HG03565 (cell line): ENCODE measurements at regions not wholly inside any gene's neighbourhood (a gene's known extent, or its start where the extent isn't known, plus 50 kb on each side); places are given as distances from the start of the nearest gene placed in this dataset.
"Not testable (repeated sequence)": the region's sequence is repeated elsewhere in the genome, so short reads cannot be mapped to it uniquely, and the experiment has no call there.

ENCODE experiments used
- ATAC-seq: cut with Tn5 transposase; IDR thresholded peaks from one replicate; pipeline ENCODE4 v1.9.1; 2021; ENCODE audit warnings: mild to moderate bottlenecking, moderate library complexity; ENCODE audit not compliant: unreplicated experiment

DNA sequence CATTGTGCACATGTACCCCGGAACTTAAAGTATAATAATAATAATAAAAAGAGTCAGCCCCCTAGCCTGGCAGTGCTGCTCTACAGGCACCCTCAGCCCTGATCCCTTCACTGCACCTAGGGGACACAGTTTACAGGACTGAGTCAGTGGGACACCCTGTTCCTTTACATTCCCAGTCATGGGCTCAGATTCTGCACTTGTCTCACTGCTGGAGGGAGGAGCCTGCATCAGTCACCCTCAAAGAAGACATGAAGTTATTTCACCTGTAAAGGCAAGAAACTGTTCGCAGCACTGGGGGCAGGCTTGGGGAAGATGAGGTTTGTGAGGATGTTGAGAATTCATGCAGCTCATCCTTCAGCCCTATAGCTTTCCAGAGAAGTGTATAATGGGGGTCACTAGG, 50.7 kb upstream of the VPREB1 start:
- ATAC-seq: no peak

DNA sequence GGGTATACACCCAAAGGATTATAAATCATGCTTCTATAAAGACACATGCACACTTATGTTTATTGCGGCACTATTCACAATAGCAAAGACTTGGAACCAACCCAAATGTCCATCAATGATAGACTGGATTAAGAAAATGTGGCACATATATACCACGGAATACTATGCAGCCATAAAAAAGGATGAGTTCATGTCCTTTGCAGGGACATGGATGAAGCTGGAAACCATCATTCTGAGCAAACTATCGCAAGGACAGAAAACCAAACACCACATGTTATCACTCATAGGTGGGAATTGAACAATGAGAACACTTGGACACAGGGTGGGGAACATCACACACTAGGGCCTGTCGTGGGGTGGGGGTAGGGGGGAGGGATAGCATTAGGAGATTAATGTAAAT, 51.1 kb upstream of the VPREB1 start:
- not testable (repeated sequence) for ATAC-seq

DNA sequence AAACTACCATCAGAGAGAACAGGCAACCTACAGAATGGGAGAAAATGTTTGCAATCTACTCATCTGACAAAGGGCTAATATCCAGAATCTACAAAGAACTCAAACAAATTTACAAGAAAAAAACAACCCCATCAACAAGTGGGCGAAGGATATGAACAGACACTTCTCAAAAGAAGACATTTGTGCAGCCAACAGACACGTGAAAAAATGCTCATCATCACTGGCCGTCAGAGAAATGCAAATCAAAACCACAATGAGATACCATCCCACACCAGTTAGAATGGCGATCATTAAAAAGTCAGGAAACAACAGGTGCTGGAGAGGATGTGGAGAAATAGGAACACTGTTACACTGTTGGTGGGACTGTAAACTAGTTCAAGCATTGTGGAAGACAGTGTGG, 51.6 kb upstream of the VPREB1 start:
- not testable (repeated sequence) for ATAC-seq

DNA sequence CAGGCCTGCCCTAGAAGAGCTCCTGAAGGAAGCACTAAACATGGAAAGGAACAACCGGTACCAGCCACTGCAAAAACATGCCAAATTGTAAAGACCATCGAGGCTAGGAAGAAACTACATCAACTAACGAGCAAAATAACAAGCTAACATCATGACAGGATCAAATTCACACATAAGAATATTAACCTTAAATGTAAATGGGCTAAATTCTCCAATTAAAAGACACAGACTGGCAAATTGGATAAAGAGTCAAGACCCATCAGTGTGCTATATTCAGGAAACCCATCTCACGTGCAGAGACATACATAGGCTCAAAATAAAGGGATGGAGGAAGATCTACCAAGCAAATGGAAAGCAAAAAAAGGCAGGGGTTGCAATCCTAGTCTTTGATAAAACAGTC, 54.8 kb upstream of the VPREB1 start:
- ATAC-seq: not testable (repeated sequence)

DNA sequence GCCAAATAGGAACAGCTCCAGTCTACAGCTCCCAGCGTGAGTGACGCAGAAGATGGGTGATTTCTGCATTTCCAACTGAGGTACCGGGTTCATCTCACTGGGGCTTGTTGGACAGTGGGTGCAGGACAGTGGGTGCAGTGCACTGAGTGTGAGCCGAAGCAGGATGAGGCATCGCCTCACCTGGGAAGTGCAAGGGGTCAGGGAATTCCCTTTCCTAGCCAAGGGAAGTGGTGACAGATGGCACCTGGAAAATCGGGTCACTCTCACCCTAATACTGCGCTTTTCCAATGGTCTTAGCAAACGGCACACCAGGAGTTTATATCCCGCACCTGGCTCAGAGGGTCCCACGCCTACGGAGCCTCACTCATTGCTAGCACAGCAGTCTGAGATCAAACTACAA, 56.7 kb upstream of the VPREB1 start:
- ATAC-seq: not testable (repeated sequence)

DNA sequence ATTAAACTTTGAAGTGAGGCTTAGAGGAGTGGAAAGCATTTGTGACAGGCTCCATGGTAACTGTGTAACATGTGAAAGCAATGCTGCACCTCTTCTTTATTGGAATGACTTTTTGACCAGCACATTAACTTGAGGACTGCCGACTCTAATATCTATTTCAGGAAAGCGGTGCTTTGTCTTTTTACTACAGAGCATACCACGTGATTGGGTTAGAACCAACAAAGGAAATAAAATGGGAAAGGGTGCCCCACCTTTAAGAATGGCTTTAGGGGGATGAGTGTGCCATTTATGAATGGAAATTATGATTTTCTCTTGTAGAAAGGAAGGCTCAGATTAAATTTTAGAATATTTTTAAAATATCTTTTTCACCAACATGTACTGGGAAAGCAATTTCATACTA, 57.3 kb upstream of the VPREB1 start:
- ATAC-seq: no peak

DNA sequence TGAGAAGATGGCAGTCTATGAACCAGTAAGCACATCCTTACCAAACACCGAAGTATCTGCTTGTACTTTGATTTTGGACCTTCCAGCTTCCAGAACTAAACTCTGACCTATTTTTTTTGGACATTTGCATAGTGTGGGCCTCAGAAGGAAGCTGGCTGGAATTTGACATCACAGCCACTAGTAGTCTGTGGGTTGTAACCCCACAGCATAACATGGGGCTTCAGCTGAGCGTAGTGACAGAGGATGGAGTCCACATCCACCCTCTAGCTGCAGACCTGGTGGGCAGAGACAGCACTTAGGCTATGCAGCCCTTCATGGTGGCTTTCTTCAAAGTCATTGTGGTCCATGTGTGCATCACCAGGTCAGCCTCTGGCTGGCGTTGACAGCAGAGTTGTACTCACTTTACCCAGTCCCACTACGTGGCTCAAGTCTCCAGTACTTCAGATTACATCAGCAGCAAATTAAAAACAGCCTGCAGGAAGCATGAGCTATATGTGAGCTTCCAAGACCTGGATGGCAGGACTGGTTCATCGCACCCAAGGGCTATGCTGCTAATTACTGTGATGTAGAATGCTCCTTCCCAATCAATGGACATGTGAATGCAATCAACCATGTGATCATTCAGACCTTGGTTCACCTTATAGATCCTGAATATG, 58.6 kb upstream of the VPREB1 start:
- ATAC-seq: no peak

DNA sequence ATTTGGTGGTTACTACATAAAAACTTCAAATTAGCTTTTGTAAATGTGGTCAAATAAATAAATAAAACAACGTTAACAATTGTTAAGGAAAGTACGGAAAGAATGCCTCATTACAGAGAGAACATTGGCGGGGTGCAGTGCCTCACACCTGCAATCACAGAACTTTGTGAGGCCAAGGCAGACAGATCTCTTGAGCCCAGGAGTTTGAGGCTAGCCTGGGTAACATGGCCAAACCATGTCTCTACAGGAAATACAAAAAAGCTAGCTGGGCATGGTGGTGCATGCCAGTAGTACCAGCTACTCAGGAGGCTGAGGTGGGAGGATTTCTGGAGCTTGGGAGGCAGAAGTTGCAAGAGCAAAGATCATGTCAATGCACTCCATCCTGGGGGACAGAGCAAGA, 59.4 kb upstream of the VPREB1 start:
- no peak for ATAC-seq

DNA sequence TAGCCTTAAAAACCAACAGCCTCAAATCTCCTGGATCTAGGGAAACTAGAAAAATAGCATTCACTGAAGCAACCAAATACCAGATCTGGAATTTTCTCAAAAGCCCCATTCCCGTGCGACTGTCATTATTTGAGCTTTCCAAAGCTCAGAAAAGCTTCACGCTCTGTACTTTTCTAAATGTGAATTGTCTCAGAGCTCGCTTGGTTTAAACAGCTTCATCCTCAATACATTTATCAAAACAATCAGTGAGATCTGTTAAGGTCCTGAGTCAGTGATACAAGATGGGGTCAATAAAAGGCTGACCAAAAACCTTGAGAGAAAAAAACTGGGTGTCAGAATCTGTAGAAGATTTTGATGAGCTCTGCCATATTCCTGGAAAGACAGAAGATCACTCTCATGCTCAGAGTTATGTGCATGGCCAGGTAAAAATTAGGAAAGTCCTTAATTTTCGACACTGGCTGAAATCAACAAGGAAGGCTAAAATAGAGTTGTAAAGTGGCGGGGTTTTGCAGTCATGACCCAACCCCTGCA, 60.2 kb upstream of the VPREB1 start:
- ATAC-seq: no peak

DNA sequence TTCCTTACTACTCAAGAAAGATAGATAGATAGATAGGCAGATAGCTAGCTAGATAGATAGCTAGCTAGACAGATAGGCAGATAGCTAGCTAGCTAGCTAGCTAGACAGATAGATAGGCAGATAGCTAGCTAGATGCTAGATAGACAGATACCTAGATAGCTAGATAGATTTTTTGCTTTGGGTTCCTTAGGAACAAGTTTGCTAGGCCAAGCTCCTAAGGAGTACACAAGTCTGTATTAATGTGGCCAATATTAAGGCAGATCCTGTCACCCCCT, 61.7 kb upstream of the VPREB1 start:
- ATAC-seq: no peak

DNA sequence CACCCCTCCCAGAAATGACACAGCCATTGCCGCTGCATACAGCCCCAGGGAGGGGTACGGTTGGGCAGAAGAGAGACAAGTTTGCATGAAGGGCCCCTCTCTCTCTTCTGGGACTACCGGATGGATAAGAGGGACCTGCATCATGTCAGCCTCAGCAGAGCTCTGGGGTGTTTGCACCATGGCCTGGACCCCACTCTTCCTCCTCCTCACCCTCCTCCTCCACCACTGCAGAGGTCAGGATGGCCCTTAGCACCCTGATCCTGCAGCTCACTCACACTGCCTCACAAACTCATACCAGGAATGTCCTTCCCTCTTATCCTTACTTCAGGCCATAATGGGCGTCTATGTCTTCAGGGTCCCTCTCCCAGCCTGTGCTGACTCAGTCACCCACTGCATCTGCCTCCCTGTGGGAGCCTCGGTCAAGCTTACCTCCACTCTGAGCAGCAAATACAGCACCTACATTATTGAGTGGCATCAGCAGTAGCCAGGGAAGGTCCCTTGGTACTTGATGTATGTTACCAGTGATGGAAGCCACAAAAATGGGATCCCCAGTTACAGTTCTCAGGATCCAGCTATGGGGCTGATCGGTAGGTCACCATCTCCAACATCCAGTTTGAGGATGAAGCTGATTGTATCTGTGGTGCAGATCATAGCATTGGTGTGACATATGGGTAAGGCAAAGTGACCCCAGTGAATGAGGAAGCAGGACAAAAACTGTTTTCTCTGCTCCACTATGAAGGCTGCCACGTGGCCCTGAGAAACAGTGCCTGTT, 62.2 kb upstream of the VPREB1 start:
- no peak for ATAC-seq

DNA sequence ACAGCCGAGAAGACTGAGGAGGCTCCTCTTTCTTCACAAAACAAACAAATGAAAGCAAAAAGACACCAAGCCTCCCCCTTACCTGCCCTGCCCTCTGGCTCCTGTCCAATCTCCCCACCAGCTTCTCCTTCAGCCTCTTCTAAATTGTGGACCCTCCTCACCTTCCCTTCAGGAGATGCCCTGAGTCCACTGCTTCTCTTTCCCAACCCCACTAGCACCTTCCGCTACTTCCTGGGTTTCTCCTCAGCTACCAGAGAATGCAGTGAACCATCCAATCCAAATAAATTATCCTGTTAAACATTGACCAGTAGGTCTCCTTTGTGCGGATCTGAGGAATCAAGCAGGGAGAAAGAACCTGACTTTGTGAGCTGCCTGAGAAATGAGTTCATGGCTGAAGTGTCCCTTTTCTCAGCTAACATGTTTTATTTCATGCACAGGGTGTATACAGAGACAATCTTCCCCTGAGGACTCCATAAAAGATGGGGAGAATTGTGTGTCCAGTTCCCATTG, 63.2 kb upstream of the VPREB1 start:
- ATAC-seq: no peak

DNA sequence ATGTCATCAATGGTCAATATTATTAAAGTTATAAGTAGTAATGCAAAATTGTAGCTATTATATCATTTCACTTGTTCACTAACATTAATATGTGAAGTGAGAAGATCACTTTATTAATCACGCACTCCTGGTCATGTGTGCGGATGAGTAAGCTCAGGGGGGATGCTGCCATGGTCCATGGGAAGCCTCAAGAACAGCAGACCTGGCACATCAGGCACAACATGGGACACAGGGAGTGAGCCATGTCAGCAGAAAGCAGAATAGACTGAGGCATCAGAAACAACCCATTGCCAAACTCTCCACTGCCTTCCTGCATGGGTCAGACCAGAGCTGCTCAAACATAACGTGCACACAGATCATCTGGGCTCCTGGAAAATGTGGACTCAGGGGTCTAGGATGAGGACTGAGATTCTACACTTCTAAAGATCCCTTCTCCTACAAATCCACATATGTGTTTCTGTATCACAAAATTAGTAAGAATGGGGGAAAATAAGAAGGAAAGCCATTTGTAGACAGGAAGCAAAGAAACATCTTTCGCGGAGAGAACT, 63.8 kb upstream of the VPREB1 start:
- ATAC-seq: no peak

DNA sequence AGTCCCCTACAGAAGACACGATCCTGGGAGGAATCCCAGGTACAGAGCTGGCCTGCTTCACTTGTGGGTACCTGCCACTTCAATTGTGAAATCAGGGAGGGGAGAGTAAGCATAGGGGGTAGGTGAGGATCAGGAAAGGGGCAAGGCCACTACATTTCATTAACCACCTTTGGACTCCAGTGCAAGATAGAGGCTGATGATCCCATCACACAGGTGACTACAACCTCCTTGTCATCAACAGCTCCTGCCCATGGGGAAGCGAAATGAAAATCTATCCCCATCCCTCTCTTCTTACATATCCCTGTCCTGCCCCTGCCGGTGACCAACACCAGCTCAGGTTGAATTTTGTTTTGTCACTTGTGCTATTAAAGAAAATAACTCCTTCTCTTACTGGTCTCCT, 64.7 kb upstream of the VPREB1 start:
- no peak for ATAC-seq

DNA sequence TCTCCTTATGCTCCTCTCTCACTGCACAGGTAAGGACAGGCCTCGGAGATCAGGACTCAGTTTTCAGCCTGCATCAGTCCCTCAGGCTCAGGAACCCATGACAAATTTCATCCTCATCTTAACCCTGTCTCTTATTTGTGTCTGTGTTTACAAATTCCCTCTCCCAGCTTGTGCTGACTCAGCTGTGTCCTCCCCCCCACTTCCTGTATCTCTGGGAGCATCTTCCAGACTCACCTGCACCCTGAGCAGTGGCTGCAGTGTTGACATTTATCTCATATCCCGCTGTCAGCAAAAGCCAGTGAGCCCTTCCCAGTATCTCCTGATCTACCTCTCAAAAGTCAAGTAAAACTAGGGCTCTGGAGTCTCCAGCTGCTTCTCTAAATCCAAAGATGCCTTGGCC, 65.6 kb upstream of the VPREB1 start:
- no peak for ATAC-seq

DNA sequence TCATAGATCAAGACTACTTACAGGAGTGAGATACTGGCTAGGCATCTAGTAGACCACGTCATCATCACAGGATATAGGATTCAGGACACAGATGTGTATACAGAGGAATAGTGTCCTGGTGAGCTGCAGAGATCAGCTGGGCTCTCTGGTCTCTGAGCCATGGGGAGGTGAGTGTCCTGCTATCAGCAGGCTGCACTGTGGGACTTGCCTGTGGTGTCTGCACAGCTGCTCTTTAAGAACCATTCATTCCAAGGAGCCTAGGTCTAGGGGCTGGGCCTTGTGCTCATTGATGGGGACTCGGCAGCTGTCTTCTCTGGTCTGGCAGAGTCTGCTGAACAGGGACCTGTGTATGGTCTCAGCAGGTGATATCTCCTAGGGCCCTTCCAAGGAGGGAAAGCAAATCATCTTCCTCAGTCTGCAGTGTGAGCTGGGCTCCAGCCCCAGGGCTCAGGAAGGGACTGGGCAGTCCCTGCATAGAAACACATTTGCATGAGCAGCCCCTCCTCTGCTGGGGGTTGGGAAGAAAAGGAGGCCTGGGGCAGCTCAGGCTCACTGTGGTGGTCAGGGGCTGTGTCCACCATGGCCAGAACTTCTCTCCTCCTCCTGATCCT, 66.1 kb upstream of the VPREB1 start:
- no peak for ATAC-seq

DNA sequence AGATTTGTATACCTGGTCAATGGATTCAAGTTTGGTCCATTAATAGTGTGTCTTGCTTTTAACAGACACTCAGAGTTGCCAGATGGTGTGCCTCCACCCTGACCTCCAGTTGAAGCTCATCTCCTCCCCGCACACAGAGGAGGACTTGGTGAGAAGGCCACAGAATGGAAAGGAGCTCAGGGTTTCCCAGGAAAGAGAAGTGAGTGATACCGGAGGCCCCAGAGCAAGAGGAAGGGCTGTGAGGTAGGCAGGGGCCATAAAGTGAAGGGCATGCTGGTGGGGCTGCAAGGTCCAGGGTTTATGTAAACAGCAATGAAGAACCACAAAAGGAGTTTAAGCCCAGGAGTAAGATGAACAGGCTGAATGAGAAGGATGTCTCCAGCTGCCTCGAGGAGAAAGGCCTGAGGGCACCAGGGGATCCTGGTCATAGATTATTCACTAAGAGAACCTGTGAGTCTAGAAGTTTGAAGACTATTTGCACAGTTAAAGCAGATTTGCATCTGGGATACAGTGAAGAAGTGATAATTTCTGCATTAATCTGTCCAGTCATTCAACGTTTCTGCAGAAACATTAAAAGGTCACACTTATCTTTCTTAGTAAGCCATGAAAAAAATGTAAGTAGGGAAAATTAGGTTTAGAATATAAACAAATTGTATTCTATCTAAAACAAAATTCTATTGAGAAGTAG, 67.5 kb upstream of the VPREB1 start:
- ATAC-seq: no peak

DNA sequence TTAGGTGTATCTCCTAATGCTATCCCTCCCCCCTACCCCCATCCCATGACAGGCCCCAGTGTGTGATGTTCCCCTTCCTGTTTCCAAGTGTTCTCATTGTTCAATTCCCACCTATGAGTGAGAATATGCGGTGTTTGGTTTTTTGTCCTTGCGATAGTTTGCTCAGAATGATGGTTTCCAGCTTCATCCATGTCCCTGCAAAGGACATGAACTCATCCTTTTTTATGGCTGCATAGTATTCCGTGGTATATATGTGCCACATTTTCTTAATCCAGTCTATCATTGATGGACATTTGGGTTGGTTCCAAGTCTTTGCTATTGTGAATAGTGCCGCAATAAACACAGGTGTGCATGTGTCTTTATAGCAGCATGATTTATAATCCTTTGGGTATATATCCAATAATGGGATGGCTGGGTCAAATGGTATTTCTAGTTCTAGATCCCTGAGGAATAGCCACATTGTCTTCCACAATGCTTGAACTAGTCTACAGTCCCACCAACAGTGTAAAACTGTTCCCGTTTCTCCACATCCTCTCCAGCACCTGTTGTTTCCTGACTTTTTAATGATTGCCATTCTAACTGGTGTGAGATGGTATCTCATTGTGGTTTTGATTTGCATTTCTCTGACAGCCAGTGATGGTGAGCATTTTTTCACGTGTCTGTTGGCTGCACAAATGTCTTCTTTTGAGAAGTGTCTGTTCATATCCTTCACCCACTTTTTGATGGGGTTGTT, 71.5 kb upstream of the VPREB1 start:
- not testable (repeated sequence) for ATAC-seq

DNA sequence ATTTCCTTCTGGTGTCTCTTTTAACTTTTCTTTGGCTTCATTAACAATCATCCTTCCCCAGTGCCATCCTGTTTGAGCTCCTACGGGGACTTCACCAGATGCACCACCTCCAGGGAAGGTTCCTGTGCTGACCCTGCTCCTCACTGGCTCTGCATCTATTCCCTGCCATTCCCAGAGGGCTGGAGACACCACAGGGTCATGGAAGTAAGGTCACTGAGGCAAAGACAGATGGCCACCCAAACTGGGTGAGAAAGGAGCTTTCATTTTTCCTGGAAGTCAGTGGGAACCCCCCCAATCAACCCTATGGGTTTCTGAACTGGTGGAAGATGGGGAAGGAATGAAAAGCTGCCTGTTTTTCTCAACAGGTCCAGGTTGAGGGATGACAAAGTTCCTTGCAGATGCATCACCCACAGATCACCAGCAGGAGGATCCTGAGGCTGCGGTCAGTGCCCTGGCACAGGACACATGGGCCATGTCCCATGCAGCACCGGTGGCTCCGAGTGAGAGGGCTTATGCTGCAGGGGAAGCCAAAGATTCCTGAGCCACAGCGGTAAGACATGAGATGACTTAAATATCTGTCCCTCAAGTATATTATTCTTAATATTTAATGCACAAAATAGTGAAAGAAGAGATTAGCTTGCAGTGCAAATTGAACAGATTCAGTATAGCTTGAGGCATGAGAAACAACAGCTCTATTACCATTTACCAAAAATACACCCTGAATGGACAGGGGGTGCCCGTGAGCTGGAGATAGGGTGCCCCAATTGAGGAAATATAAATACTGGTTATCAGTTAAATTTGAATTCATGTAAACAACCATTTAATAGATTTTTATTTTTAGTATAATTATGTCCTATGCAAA, 73.0 kb upstream of the VPREB1 start:
- ATAC-seq: no peak

DNA sequence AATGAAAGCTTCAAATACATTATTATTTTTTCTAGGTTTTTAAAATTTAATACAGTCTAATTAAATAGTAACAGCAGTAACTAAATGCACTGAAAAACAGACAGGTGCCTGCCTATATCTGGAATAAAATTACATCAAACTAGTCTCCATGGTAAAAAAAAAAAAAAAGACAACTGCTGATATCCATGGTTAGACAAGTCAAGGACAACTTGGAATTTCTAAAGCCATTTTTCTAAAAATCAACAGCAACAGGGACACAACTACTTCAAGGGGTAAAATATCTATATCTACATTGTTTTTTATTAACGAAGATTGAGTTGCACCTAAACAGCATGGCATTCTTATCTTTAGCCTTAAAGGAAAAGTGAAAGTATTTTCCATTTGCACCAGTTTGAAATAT, 74.7 kb upstream of the VPREB1 start:
- ATAC-seq: no peak
